ENCODE measurements at regions not wholly inside any gene's neighbourhood (a gene's known extent, or its start where the extent isn't known, plus 50 kb on each side); places are given as distances from the start of the nearest gene placed in this dataset.
"Not testable (repeated sequence)": the region's sequence is repeated elsewhere in the genome, so short reads cannot be mapped to it uniquely, and the experiment has no call there.

GRCh38 chr6:144633886-144634285 lies 348.8 kb downstream of the UTRN start:
- DNase-seq: no peak

- no peak for DNase-seq
Observed at GRCh38 chr6:144634371-144634770, 349.2 kb downstream of the UTRN start.

- DNase-seq: no peak
Observed at GRCh38 chr6:144635051-144635450, 349.9 kb downstream of the UTRN start.

- not testable (repeated sequence) for DNase-seq
Observed at GRCh38 chr6:144636025-144636424, 350.9 kb downstream of the UTRN start.

- DNase-seq: no peak
Observed at GRCh38 chr6:144637541-144637940, 352.4 kb downstream of the UTRN start.

GRCh38 chr6:144639654-144640053 lies 354.5 kb downstream of the UTRN start:
- DNase-seq: no peak

- no peak for DNase-seq
Observed at GRCh38 chr6:144641286-144641685, 356.2 kb downstream of the UTRN start.

- DNase-seq: no peak
Observed at GRCh38 chr6:144644776-144645175, 359.6 kb downstream of the UTRN start.

GRCh38 chr6:144646093-144647056 lies 361.2 kb downstream of the UTRN start:
- no peak for DNase-seq

- no peak for DNase-seq
Observed at GRCh38 chr6:144647406-144647964, 362.4 kb downstream of the UTRN start.

- DNase-seq: no peak
Observed at GRCh38 chr6:144647971-144648651, 363.0 kb downstream of the UTRN start.

GRCh38 chr6:144649085-144649484 lies 363.9 kb downstream of the UTRN start:
- no peak for DNase-seq

- DNase-seq: no peak
Observed at GRCh38 chr6:144651234-144651633, 366.1 kb downstream of the UTRN start.

- DNase-seq: no peak
Observed at GRCh38 chr6:144652292-144652891, 367.3 kb downstream of the UTRN start.

- DNase-seq: no peak
Observed at GRCh38 chr6:144653885-144654505, 368.9 kb downstream of the UTRN start.

GRCh38 chr6:144654506-144654905 lies 369.4 kb downstream of the UTRN start:
- no peak for DNase-seq

- no peak for DNase-seq
Observed at GRCh38 chr6:144655376-144655775, 370.2 kb downstream of the UTRN start.

GRCh38 chr6:144657691-144658090 lies 372.6 kb downstream of the UTRN start:
- no peak for DNase-seq

GRCh38 chr6:144659202-144660182 lies 374.4 kb downstream of the UTRN start:
- peak; percentile 16 for DNase-seq

GRCh38 chr6:144660561-144661115 lies 375.5 kb downstream of the UTRN start:
- DNase-seq: no peak

GRCh38 chr6:144661116-144661806 lies 376.1 kb downstream of the UTRN start:
- no peak for DNase-seq
